GM18517 (cell line): ENCODE measurements at regions not wholly inside any gene's neighbourhood (a gene's known extent, or its start where the extent isn't known, plus 50 kb on each side); places are given as distances from the start of the nearest gene placed in this dataset.
"Not testable (repeated sequence)": the region's sequence is repeated elsewhere in the genome, so short reads cannot be mapped to it uniquely, and the experiment has no call there.

Experiments used
- ATAC-seq: cut with Tn5 transposase; IDR thresholded peaks from one replicate; pipeline ENCODE4 v1.9.1; 2021; ENCODE audit warnings: mild to moderate bottlenecking, moderate library complexity; ENCODE audit not compliant: unreplicated experiment

DNA sequence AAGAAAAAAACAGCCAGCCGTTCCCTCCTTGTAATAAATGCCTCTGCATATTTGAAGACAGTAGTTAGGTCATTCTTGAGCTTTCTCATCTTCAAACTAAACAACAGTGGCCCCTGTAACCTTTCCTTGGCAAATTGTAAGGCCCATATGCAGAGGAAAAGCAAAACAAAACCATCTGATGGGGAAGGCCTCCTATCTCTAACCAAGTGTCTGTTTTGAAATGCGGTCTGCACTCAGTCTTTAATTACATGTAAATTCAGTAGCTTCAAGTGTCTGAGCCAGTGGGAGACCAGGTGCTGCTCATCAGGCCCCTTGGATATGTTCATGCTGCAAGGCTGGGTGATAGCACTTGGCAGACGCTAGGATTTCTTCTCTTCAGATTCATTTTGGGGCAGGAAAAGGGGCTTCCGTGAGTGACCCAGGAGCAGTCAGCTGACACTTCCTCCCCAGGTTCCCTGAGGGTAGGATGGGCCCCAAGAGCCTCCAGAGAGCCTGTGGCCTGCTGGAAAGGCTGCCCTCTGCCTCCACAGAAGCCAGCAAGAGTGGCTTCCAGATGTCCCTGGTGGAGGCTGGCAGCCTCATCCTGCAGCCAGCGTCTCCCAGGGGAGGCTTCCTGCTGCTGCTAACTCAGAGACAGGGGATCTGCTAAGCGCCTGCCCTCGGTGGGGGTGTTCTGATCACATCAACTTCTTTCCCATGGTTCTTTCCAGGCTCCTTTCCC lies 60.2 kb upstream of the PLGLB2 start:
- ATAC-seq, result not testable (repeated sequence)

DNA sequence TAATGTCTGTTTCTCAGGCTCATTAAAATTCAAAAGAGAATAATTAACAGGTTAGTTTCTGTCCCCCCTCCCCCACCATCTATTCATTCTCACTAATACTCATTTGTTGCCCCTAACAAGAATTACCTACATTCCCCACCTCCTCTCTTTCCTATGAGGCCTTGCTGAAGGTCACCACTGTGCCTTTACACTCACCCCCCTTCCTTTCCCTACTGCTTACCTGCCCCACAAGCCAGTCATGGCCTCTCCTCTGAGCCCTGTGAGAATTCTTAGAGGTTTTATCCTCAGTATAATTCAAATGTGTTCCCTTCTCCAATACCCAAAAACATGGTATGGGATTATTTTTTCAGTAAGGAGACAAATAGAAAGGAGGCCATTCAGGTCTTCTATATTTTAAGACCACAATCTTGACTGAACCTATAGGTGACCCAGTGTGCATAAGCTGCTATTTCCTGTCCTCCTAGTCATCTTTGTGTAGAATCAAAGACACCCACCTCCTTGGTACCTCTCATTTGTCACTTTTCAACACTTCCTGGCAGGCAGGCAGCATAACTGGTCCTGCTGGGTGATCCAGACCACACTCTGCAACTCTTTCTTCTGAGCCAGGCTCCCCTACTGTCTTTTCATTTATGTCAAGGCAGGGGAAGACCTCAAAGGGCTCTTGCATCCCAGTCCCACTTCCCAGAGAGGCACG lies 55.8 kb upstream of the PLGLB2 start:
- not testable (repeated sequence) for ATAC-seq

DNA sequence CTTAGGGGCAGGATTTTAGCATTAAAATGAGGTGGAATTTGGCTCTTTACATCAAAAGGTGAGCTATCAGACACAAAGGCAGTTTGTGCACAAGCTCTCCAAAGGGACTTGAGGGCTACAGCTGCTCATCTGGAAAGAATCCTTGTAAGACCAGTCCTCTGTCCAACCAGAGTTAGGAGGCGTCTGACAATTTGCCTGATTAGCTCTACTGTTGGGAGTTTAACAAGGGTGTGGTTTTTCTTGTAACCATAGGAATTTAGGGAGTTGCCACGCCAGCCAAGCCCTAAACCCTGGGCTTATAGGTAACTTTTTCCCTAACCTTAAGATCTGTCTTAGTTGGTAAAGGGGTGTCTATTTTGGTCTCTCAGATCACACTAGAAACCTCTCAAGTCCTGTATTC lies 55.0 kb upstream of the PLGLB2 start:
- not testable (repeated sequence) for ATAC-seq

DNA sequence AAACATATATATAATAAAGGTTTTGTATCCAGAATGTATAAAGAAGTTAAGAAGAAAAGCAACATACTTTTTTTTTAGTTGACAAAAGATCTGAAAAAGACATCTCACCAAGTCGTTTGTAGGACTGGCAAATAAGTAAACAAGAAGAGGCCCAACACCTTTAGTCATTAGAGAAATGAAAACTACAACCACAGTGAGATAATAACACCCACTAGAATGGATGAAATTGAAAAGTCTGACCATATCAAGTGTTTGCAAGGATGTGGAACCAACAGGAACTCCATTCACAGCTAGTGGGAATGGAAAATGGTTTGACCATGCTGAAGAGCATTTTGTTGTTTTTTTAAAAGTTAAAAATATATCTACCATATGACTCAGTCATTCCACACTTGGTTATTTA lies 54.0 kb upstream of the PLGLB2 start:
- ATAC-seq, result not testable (repeated sequence)

DNA sequence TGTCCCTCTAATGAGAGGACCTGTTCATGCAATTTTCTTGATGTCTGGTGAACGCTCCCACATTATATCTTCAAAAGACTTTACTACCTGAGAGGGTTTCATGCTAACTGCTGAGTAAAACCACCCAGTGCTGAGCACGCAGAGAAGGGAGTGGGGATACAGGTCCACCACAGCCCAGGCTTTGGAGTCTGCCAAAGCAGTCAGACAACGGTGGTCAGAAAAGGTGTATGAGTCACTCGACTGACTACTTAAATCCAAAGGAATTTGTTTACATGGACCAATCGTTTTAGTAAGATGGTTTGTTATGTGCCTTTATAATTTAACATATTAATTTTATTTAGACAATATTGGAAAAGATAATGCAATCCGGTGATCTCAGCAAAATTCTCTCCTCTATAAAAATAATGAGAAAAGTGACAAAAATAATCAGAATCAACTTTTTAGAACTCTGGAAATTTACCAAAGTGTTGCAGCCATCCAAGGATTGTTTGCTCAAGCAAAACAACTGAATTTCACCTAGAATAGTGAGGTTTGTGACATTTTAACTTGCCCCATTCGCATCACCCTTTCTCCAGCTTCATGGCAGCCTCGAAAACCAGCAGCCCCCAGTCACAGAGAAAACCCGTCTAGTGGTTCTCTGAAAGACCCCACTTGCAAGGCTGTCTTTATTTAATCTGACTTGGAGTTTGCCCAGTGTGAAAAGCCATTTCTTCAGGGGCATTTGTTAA lies 52.1 kb upstream of the PLGLB2 start:
- ATAC-seq, result not testable (repeated sequence)
